DND-41 (cell line): ENCODE measurements at regions not wholly inside any gene's neighbourhood (a gene's known extent, or its start where the extent isn't known, plus 50 kb on each side); places are given as distances from the start of the nearest gene placed in this dataset.
A peak's percentile ranks its signal among the peaks of the same experiment; 100 is the strongest.

Experiments
- ATAC-seq: fragments of 200-7000 bp; cut with Tn5 transposase; 3 replicates; pipeline ENCODE4 v1.9.1; 2021; ENCODE audit warnings: low read depth; ENCODE audit not compliant: insufficient read depth
- DNase-seq: peaks from one replicate; pipeline ENCODE4 v3.0.0-alpha.2; 2020
- H2AFZ ChIP-seq: 2 replicates; pipeline ENCODE4 v1.6.0; 2012; ENCODE audit warnings: low read depth, low read length
- H3K27ac ChIP-seq: 2 replicates; pipeline ENCODE4 v1.5.1; 2012; ENCODE audit warnings: low read length, inconsistent platforms
- H3K27me3 ChIP-seq: fragments of 200-600 bp; sonication (generic); 2 replicates; pipeline ENCODE4 v1.6.0; 2012; ENCODE audit warnings: low read length, mild to moderate bottlenecking, inconsistent platforms; ENCODE audit not compliant: insufficient read depth, poor library complexity
- H3K36me3 ChIP-seq: 2 replicates; pipeline ENCODE4 v1.5.1; 2012; ENCODE audit warnings: low read length, inconsistent platforms; ENCODE audit not compliant: insufficient read depth
- H3K4me1 ChIP-seq: 2 replicates; pipeline ENCODE4 v1.5.1; 2012; ENCODE audit warnings: mild to moderate bottlenecking, low read length; ENCODE audit not compliant: insufficient read depth
- H3K4me2 ChIP-seq: 2 replicates; pipeline ENCODE4 v1.6.0; 2012; ENCODE audit warnings: mild to moderate bottlenecking, moderate library complexity, low read length, inconsistent platforms; ENCODE audit not compliant: insufficient read depth
- H3K4me3 ChIP-seq, 2 experiments: fragments of 200-600 bp in 1 of 2; shearing (Covaris generic) in 1 of 2; 2 replicates each; pipeline ENCODE4 v1.5.1; 2012 to 2016; ENCODE audit warnings: inconsistent platforms in 2 of 2, low read length in 2 of 2, mild to moderate bottlenecking in 2 of 2, low read depth in 1 of 2, moderate library complexity in 1 of 2
- H3K79me2 ChIP-seq: 2 replicates; pipeline ENCODE4 v1.6.0; 2012; ENCODE audit warnings: low read length, inconsistent platforms; ENCODE audit not compliant: insufficient read depth
- H3K9ac ChIP-seq: 2 replicates; pipeline ENCODE4 v1.6.0; 2012; ENCODE audit warnings: low read depth, mild to moderate bottlenecking, inconsistent platforms, low read length, moderate library complexity
- H3K9me3 ChIP-seq: 2 replicates; pipeline ENCODE4 v1.5.1; 2012; ENCODE audit warnings: low read length, moderate library complexity, mild to moderate bottlenecking, inconsistent platforms; ENCODE audit not compliant: insufficient read depth, severe bottlenecking
- H4K20me1 ChIP-seq: 2 replicates; pipeline ENCODE4 v1.6.0; 2012; ENCODE audit warnings: low read length; ENCODE audit not compliant: insufficient read depth
- EZH2 ChIP-seq: IDR thresholded peaks from 3 replicates; pipeline ENCODE4 v1.6.1; 2012; ENCODE audit warnings: borderline replicate concordance, low read depth, mild to moderate bottlenecking, moderate library complexity, low read length, inconsistent platforms; ENCODE audit not compliant: severe bottlenecking
- TF ChIP-seq, protein P1 (sequence below): IDR thresholded peaks from 2 replicates; pipeline ENCODE4 v1.5.1; 2012; ENCODE audit warnings: borderline replicate concordance, low read length, moderate library complexity, mild to moderate bottlenecking; ENCODE audit not compliant: poor library complexity, severe bottlenecking; ENCODE audit errors: extremely low read depth

DNA sequence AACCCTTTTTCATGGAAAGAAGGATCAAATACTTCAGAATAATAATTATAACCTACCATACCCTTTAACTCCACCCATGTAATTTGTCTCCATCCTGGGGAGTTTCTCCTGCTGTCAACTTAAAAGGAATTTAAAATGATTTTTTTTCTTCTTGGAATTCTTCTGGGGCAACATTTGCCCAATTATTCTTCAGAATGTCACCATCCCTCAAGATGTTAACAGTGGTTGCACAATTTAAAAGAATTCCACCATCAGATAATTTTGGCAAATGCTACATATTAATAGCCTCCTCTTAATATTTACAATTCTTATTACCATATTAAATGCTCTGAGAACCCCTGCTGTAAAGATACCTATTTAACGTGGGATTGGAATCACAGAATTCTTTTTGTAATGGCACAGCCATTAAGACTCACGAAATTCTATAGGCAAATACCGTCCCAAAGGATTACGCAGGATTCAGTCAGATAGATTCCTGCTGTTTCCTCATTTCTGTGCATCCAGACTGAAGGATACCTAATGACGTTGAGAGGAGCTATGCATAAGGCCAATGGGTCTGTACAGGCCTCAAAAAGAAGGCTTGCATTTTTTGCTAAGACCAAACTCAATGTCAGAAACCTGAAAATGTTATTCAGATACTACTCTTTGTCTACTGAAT is 177.5 kb downstream of the DAD1 start:
- TF ChIP-seq, protein P1, sequence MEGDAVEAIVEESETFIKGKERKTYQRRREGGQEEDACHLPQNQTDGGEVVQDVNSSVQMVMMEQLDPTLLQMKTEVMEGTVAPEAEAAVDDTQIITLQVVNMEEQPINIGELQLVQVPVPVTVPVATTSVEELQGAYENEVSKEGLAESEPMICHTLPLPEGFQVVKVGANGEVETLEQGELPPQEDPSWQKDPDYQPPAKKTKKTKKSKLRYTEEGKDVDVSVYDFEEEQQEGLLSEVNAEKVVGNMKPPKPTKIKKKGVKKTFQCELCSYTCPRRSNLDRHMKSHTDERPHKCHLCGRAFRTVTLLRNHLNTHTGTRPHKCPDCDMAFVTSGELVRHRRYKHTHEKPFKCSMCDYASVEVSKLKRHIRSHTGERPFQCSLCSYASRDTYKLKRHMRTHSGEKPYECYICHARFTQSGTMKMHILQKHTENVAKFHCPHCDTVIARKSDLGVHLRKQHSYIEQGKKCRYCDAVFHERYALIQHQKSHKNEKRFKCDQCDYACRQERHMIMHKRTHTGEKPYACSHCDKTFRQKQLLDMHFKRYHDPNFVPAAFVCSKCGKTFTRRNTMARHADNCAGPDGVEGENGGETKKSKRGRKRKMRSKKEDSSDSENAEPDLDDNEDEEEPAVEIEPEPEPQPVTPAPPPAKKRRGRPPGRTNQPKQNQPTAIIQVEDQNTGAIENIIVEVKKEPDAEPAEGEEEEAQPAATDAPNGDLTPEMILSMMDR, result no peak
- TF ChIP-seq EZH2, result no peak
- peaks cover 29% of the 10 kb centered on the region for H3K4me1 ChIP-seq
- no peak overlapping the region for H3K4me2 ChIP-seq
- no peaks in the 10 kb centered on the region for H3K9me3 ChIP-seq
- H3K4me3 ChIP-seq, result no peak overlapping the region
- H3K36me3 ChIP-seq, result no peaks in the 10 kb centered on the region
- no peak overlapping the region for H3K27ac ChIP-seq
- no peak overlapping the region for H2AFZ ChIP-seq
- H4K20me1 ChIP-seq, result no peaks in the 10 kb centered on the region
- DNase-seq (no peak), ATAC-seq (no peak)
- H3K9ac ChIP-seq, result no peak overlapping the region
- H3K79me2 ChIP-seq, result no peaks in the 10 kb centered on the region
- no peaks in the 10 kb centered on the region for H3K27me3 ChIP-seq

DNA sequence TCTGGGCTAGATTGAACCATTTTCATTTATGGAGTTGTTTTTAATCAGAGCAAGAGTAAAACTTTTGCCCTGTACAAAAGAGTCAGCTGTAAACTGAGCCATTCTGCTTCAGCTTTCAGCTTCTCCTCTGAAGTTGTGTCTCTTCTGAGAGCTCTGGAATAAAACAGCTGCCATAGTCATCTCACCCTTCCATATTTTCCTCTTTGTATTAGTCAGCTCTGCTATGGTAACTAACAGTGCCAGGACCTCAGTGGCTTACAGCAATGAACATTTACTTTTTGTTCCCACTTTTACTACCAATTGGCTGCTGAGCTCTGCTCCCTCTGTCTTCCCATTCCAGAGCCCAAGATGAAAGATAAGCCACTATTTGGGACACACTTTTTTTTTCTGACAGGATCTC is 178.5 kb downstream of the DAD1 start:
- Histone ChIP-seq H3K27me3 (no peaks in the 10 kb centered on the region), H3K79me2 (no peaks in the 10 kb centered on the region), H3K4me1 (peaks cover 29% of the 10 kb centered on the region), H3K27ac (no peak overlapping the region; the same call in 1 of the 2 replicates), H3K9me3 (no peaks in the 10 kb centered on the region), H3K4me2 (0 out of 2 replicates have a peak overlapping the region, but pooled peaks have one; percentile 32), H3K36me3 (no peaks in the 10 kb centered on the region), H2AFZ (no peak overlapping the region; the same call in 1 of the 2 replicates), H4K20me1 (no peaks in the 10 kb centered on the region), H3K9ac (no peak overlapping the region), H3K4me3 (no peak overlapping the region)
- no peak for ATAC-seq
- no peak for DNase-seq
- TF ChIP-seq EZH2, result no peak
- TF ChIP-seq, protein P1, result no peak

DNA sequence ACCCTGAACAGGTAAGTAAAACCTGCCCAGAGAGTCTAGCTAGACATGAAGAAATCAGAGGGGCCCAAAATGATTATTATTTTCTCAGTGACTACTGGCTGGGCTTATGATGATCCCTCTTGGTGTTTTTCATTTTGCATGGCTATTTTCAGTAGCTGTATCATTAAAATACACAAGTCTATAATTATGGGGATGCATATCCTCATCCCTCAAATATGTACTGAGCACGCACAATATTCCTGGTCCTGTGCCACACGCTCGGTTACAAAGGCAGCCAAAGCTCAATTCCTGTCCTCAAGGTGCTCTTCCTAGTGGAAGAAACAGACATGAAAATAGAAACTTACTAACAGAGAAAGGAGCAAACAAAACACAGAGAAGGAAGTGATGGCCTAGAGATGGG is 180.0 kb downstream of the DAD1 start:
- no peaks in the 10 kb centered on the region for H3K36me3 ChIP-seq
- H3K9me3 ChIP-seq, result no peaks in the 10 kb centered on the region
- DNase-seq, result no peak
- H3K27ac ChIP-seq, result no peak overlapping the region
- H2AFZ ChIP-seq, result no peak overlapping the region
- H3K4me3 ChIP-seq, result no peak overlapping the region
- TF ChIP-seq, protein P1, result no peak
- TF ChIP-seq EZH2, result no peak
- no peak overlapping the region for H3K4me2 ChIP-seq
- no peaks in the 10 kb centered on the region for H4K20me1 ChIP-seq
- H3K79me2 ChIP-seq, result no peaks in the 10 kb centered on the region
- H3K9ac ChIP-seq, result no peak overlapping the region
- H3K27me3 ChIP-seq, result no peaks in the 10 kb centered on the region
- H3K4me1 ChIP-seq, result peaks cover 29% of the 10 kb centered on the region
- no peak for ATAC-seq

DNA sequence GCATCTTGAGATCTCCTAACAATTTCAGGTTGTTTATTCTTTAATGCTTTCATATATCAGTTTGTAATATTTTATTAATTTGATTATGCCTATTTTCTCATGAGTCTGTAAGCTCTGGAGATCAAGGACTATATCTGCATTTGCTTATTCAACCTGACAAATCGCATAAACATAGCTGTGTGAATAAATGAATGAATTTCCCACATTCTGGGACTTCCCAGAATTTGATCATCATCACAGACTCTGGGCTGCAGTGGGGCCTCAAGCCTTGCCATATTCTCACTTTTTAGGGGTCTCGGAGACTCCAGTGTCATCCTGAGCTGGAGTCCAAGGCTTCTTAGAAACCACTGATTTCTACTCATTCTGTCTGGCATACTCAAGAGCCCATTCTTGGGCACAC is 180.5 kb downstream of the DAD1 start:
- peaks cover 29% of the 10 kb centered on the region for H3K4me1 ChIP-seq
- TF ChIP-seq, protein P1, result no peak
- TF ChIP-seq EZH2, result no peak
- no peaks in the 10 kb centered on the region for H3K79me2 ChIP-seq
- DNase-seq, result no peak
- no peak for ATAC-seq
- H3K9ac ChIP-seq, result no peak overlapping the region
- no peak overlapping the region for H2AFZ ChIP-seq
- H3K36me3 ChIP-seq, result no peaks in the 10 kb centered on the region
- no peak overlapping the region for H3K27ac ChIP-seq
- no peaks in the 10 kb centered on the region for H4K20me1 ChIP-seq
- no peak overlapping the region for H3K4me2 ChIP-seq
- no peak overlapping the region for H3K4me3 ChIP-seq
- H3K9me3 ChIP-seq, result no peaks in the 10 kb centered on the region
- H3K27me3 ChIP-seq, result no peaks in the 10 kb centered on the region
